ENCODE measurements at regions not wholly inside any gene's neighbourhood (a gene's known extent, or its start where the extent isn't known, plus 50 kb on each side); places are given as distances from the start of the nearest gene placed in this dataset.

- Histone ChIP-seq H3K4me3 (no peak overlapping the region), H3K36me3 (no peaks in the 10 kb centered on the region), H3K4me1 (peaks cover 26% of the 10 kb centered on the region), H3K27me3 (no peaks in the 10 kb centered on the region), H3K9me3 (peaks cover 9% of the 10 kb centered on the region), H3K27ac (peak overlapping the region; percentile 19)
- WGBS = 84% methylated on average over 3 of the region's 3 CpGs
- DNase-seq (ENCODE audit: low spot score in 2 of 2) = no peak
- TF ChIP-seq EP300 (IDR thresholded peaks at IDR 0.05) (no peak), POLR2AphosphoS5 (IDR thresholded peaks at IDR 0.05) (no peak), CTCF (IDR thresholded peaks at IDR 0.05) (no peak), POLR2A (IDR thresholded peaks at IDR 0.05) (no peak)
Observed at GRCh38 chr5:56415356-56415765, 182.2 kb upstream of the ANKRD55 start.

- H3K4me3 ChIP-seq = no peak overlapping the region
- no peaks in the 10 kb centered on the region for H3K36me3 ChIP-seq
- H3K9me3 ChIP-seq = peaks cover 2% of the 10 kb centered on the region
- H3K4me1 ChIP-seq = peaks cover 38% of the 10 kb centered on the region
- no peak for DNase-seq (ENCODE audit: low spot score in 2 of 2)
- 37% methylated on average over 3 of the region's 3 CpGs for WGBS
- no peaks in the 10 kb centered on the region for H3K27me3 ChIP-seq
- H3K27ac ChIP-seq = no peak overlapping the region
- TF ChIP-seq CTCF (IDR thresholded peaks at IDR 0.05) = no peak
Observed at GRCh38 chr5:56414066-56414465, 180.9 kb upstream of the ANKRD55 start.

GRCh38 chr5:56413546-56413945 lies 180.4 kb upstream of the ANKRD55 start:
- no peaks in the 10 kb centered on the region for H3K36me3 ChIP-seq
- no peak overlapping the region for H3K27ac ChIP-seq
- no peak overlapping the region for H3K4me3 ChIP-seq
- H3K9me3 ChIP-seq = no peaks in the 10 kb centered on the region
- no peaks in the 10 kb centered on the region for H3K27me3 ChIP-seq
- peaks cover 40% of the 10 kb centered on the region for H3K4me1 ChIP-seq
- 70% methylated on average over 4 of the region's 4 CpGs for WGBS
- TF ChIP-seq CTCF (IDR thresholded peaks at IDR 0.05) (no peak), POLR2A (IDR thresholded peaks at IDR 0.05) (no peak), POLR2AphosphoS5 (IDR thresholded peaks at IDR 0.05) (no peak), EP300 (IDR thresholded peaks at IDR 0.05) (no peak)
- no peak for DNase-seq (ENCODE audit: low spot score in 2 of 2)

GRCh38 chr5:56412601-56413379 lies 179.7 kb upstream of the ANKRD55 start:
- Histone ChIP-seq H3K27ac (no peak overlapping the region), H3K4me3 (no peak overlapping the region), H3K36me3 (no peaks in the 10 kb centered on the region), H3K4me1 (peaks cover 40% of the 10 kb centered on the region), H3K27me3 (no peaks in the 10 kb centered on the region), H3K9me3 (no peaks in the 10 kb centered on the region)
- DNase-seq (ENCODE audit: low spot score in 2 of 2) = no peak
- no peak for TF ChIP-seq CTCF (IDR thresholded peaks at IDR 0.05)
- TF ChIP-seq POLR2AphosphoS5 (IDR thresholded peaks at IDR 0.05) = no peak
- no peak for TF ChIP-seq EP300 (IDR thresholded peaks at IDR 0.05)
- no peak for TF ChIP-seq POLR2A (IDR thresholded peaks at IDR 0.05)
- 67% methylated on average over 9 of the region's 9 CpGs for WGBS

GRCh38 chr5:56410696-56411095 lies 177.6 kb upstream of the ANKRD55 start:
- 85% methylated on average over 6 of the region's 6 CpGs for WGBS
- peaks cover 37% of the 10 kb centered on the region for H3K4me1 ChIP-seq

More at GRCh38 chr5:56410696-56411095, 177.6 kb upstream of the ANKRD55 start:
- TF ChIP-seq CTCF (IDR thresholded peaks at IDR 0.05) (no peak), EP300 (IDR thresholded peaks at IDR 0.05) (no peak), POLR2AphosphoS5 (IDR thresholded peaks at IDR 0.05) (no peak), POLR2A (IDR thresholded peaks at IDR 0.05) (no peak)
- DNase-seq (ENCODE audit: low spot score in 2 of 2) = no peak
- Histone ChIP-seq H3K4me3 (no peak overlapping the region), H3K9me3 (no peaks in the 10 kb centered on the region), H3K27ac (no peak overlapping the region), H3K36me3 (no peaks in the 10 kb centered on the region), H3K27me3 (no peaks in the 10 kb centered on the region)

All from suprapubic skin (tissue), 4 donors.